Astrocyte of the spinal cord (primary cell): ENCODE measurements at regions not wholly inside any gene's neighbourhood (a gene's known extent, or its start where the extent isn't known, plus 50 kb on each side); places are given as distances from the start of the nearest gene placed in this dataset.

Source experiments
- DNase-seq: peaks from one replicate; pipeline ENCODE4 v3.0.0; 2011; ENCODE audit warnings: low read depth, low spot score
- H3K4me3 ChIP-seq: 2 replicates; pipeline ENCODE4 v1.5.1; 2011; ENCODE audit warnings: low read depth, mild to moderate bottlenecking, low read length, moderate library complexity
- in situ Hi-C: cut with HindIII; loops from 2 replicates; pipeline ENCODE4 v1.10.0; 2017; ENCODE audit warnings: low sequenced_read_pairs
- TF ChIP-seq, protein P1 (sequence below): IDR thresholded peaks from 2 replicates; pipeline ENCODE4 v1.5.1; 2012; ENCODE audit warnings: low read depth, mild to moderate bottlenecking, low read length, inconsistent platforms

DNA sequence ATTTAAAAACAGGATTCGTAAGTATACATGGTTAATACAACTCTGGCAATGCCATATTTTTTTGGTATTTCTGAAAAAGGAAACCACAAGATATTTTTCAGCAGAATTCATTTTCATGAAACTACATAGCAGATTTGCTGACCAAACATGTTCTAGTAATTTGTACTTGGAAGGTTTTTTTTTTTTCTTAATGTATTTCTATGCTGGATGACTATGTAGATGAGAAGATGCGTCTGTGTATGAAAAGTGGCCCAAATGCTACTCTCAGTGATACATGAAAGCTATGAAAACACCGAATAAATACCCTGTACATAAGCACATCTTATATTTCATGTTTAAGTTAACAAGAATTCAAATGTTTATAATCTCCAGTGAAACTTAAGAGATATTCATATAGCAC lies 400.9 kb upstream of the CYLC2 start:
- in situ Hi-C loops = no loop called here
- TF ChIP-seq, protein P1, sequence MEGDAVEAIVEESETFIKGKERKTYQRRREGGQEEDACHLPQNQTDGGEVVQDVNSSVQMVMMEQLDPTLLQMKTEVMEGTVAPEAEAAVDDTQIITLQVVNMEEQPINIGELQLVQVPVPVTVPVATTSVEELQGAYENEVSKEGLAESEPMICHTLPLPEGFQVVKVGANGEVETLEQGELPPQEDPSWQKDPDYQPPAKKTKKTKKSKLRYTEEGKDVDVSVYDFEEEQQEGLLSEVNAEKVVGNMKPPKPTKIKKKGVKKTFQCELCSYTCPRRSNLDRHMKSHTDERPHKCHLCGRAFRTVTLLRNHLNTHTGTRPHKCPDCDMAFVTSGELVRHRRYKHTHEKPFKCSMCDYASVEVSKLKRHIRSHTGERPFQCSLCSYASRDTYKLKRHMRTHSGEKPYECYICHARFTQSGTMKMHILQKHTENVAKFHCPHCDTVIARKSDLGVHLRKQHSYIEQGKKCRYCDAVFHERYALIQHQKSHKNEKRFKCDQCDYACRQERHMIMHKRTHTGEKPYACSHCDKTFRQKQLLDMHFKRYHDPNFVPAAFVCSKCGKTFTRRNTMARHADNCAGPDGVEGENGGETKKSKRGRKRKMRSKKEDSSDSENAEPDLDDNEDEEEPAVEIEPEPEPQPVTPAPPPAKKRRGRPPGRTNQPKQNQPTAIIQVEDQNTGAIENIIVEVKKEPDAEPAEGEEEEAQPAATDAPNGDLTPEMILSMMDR = no peak
- DNase-seq = no peak
- no peak overlapping the region for H3K4me3 ChIP-seq

DNA sequence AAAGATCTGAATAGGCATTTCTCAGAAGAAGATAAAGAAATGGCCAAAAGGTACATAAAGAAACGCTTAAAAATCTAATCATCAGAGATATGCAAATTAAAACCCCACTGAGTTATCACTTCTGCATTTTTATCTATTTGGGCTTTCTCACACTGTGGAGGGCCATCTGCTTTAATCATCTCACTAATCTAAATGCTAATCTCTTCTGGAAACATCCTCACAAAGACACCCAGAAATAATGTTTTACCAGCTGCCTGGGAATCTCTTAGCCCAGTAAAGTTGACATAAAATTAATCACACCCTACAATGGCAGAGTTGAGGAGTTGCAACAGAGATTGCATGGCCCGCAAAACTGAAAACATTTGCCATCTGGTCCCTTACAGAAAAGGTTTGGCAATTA lies 407.9 kb upstream of the CYLC2 start:
- TF ChIP-seq, protein P1 = no peak
- no peak overlapping the region for H3K4me3 ChIP-seq
- in situ Hi-C loops = no loop called here
- no peak for DNase-seq

DNA sequence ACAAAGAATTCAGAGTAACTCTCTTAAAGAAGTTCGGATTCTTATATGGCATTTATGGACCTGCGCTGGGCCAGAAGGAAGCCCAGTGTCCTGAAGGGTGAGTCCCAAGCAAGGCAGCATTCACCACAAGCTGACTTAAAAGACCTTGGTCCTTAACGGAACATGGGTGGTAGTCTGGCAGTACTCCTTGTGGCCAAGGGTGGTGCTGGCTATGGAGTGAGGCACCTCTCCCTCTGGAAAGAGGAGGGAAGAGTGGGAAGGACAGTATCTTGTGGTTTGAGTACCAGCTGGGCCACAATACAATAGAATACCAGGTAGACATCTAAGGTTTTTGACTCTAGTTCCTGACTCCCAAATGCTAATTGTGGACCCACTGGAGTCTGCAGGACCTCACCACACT lies 425.7 kb upstream of the CYLC2 start:
- TF ChIP-seq, protein P1 = no peak
- DNase-seq = no peak
- in situ Hi-C loops = no loop called here
- no peak overlapping the region for H3K4me3 ChIP-seq

DNA sequence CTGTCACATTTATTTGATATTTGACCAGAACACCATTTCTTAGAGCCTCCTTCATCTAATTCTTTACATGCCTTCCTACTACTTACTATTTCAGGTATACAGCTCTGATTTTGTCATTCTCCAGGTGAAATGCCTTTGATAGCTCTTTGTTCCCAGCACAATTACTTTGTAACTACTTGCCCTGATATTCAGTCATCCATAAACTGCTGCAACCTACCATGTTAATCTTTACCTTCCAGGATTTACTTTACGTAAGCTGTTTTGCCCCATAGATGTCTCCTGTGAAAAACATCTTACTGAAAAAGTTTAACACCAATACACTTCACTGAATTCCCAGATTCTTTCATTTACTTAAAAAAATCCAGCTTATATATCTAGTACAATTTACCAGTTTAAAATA lies 443.8 kb upstream of the CYLC2 start:
- in situ Hi-C loops = no loop called here
- H3K4me3 ChIP-seq = no peak overlapping the region
- no peak for DNase-seq
- TF ChIP-seq, protein P1 = no peak

DNA sequence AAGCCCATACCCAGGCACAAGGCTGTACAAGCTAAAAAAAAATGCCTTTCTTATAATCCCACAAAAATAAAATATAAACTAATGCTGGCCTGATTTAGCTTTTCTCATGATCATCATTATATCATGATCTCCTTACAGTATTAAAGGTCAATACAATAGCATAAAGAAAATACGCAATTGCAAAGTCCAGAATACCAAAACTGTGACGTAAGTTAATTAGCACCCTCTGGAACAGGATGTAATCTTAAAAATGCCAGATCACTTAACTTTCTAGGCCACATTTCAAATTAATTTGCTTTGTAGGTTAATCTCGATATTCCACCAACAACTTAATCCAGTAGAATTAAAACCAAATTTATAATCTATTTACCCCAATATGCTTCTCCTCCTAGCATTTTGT lies 444.2 kb upstream of the CYLC2 start:
- DNase-seq = no peak
- H3K4me3 ChIP-seq = no peak overlapping the region
- in situ Hi-C loops = no loop called here
- TF ChIP-seq, protein P1 = no peak

DNA sequence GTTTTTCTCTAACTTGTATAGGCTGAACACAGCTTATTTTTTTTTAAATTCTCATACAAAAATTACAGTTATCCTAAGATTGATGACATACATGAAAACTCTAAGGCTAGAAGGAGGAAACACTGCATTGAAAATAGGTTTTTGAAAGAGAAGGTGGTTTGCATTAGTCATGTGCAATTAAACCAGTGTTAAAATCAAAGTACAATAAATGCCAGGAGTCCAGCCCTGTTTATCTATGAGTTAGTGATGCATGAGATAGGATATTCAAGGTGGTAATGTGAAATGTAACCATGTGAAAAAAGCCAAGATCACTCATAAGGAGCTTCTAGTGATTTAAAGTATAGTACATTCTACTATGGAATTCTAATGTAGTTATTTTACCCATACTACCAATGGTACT lies 444.9 kb upstream of the CYLC2 start:
- TF ChIP-seq, protein P1 = no peak
- no peak for DNase-seq
- in situ Hi-C loops = no loop called here
- no peak overlapping the region for H3K4me3 ChIP-seq

DNA sequence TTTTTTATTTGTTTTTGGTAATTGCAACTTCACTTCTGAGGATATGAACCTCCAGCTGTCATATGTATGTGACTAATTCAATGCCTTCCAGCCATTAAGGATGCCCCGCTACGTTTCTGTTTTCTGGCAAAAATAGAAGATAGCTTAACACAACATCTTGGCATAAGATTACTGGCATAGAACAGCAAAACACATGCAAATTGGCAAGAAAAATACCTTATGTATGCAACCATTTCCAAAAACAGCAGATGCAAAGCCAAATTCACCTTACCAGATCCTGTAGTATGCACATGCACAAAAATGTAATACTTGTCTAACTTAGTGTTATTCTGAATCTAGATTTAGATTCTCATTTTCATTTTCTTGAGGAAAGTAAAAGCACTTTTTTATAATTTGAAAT lies 461.1 kb upstream of the CYLC2 start:
- in situ Hi-C loops = no loop called here
- DNase-seq = no peak
- no peak overlapping the region for H3K4me3 ChIP-seq
- TF ChIP-seq, protein P1 = no peak
